ENCODE measurements at regions not wholly inside any gene's neighbourhood (a gene's known extent, or its start where the extent isn't known, plus 50 kb on each side); places are given as distances from the start of the nearest gene placed in this dataset.
"Not testable (repeated sequence)": the region's sequence is repeated elsewhere in the genome, so short reads cannot be mapped to it uniquely, and the experiment has no call there.

DNA sequence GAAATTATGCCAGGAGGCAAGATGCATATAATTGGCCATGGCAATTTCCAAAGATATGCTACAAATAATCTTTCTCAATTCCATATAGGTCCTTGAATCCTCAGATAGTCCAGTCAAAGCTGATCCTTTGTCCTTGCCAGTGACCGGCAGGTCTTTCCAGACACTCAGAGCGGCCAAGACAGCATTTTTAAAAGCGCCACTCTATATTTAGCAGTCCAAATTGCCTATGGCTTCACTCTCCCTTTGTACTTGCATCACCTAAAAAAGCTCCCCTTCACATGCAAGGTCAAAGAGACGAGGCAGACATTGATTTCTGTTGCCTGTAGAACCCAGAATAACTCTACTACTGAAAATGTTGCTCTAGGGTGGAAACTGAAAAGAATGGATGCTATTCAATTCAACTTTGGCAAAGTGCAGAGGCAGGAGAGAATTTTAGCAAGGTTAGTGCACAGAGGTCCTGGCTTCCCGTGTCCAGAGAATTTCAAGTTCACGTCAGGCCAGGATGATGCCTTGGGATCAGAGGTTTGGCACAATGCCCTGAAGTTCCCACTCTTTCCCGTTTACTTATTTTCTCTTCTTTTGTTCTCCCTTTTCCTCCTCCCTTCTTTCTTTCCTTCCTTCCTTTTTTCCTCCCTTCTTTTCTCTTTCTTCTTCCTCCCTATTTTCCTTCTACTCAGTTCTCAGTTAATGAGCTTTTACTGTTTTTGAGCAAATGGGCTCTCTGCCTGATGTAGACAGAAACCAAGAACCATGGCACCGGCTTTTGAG is 108.5 kb downstream of the KCNK1 start:
- no peak for DNase-seq (ENCODE audit: low spot score)

GRCh38 chr1:233723387-233723786 is 109.5 kb downstream of the KCNK1 start:
- no peak for DNase-seq (ENCODE audit: low spot score)

- DNase-seq (ENCODE audit: low spot score) = not testable (repeated sequence)
Observed at GRCh38 chr1:233724131-233724631, 110.3 kb downstream of the KCNK1 start.

GRCh38 chr1:233725423-233725822 is 111.5 kb downstream of the KCNK1 start:
- DNase-seq (ENCODE audit: low spot score) = no peak

GRCh38 chr1:233728721-233729120 is 114.8 kb downstream of the KCNK1 start:
- no peak for DNase-seq (ENCODE audit: low spot score)

GRCh38 chr1:233730380-233730779 is 116.5 kb downstream of the KCNK1 start:
- no peak for DNase-seq (ENCODE audit: low spot score)

- DNase-seq (ENCODE audit: low spot score) = no peak
Observed at GRCh38 chr1:233730809-233731208, 116.9 kb downstream of the KCNK1 start.

DNA sequence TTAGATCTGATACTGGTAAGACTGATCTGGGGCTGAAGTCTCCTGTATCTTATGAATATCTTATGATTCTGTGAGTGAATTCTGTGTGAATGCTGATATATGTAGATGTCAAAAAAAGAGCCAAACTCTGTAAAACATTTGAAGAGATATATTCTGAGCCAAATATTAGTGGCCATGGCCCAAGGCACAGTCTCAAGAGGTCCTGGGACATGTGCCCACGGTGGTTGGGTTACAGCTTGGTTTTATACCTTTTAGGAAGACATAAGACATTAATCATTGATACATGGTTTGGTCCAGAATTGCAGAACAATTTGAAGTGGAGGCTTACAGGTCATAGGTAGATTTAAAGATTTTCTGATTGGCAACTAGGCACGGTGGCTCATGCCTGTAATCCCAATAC is 118.3 kb downstream of the KCNK1 start:
- no peak for DNase-seq (ENCODE audit: low spot score)

GRCh38 chr1:233734456-233734855 is 120.5 kb downstream of the KCNK1 start:
- no peak for DNase-seq (ENCODE audit: low spot score)

GRCh38 chr1:233735331-233735730 is 121.4 kb downstream of the KCNK1 start:
- no peak for DNase-seq (ENCODE audit: low spot score)

DNA sequence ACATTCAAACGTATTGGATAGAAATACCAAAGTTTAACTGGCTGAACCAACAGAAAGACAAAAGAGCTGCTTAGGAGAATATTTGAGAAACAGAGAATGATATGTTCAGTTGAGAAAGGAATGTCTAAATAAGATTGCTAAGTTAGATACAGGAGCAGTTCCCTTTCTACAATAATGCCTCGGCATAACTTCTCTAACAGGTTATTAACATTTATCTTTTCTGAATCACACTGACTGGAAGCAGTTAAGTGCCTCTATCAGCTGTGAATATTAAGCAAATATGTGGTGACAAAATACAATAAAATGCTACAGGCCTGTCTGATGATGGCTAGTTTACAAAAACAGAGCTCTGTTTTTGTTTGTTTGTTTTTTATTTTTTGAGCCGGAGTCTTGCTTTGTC is 121.9 kb downstream of the KCNK1 start:
- DNase-seq (ENCODE audit: low spot score) = no peak

DNA sequence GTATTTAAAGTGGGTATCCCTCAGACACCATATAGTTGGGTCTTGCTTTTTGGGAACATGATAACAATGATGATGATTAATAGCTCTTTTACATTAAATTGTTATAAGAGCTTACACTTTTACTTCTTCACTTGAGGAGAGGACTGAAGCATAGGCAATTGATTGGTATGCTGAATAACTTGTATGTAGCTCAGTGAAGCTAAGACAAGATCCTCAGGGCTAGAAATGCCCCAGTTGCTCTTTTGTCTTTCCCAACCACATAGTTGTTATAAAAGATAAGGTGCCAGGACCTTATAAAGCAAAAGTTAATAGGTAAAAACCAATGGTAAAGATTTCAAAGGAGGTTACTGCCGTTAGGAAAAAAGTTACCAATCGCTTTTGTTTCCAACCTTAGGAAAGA is 123.4 kb downstream of the KCNK1 start:
- DNase-seq (ENCODE audit: low spot score) = no peak

DNA sequence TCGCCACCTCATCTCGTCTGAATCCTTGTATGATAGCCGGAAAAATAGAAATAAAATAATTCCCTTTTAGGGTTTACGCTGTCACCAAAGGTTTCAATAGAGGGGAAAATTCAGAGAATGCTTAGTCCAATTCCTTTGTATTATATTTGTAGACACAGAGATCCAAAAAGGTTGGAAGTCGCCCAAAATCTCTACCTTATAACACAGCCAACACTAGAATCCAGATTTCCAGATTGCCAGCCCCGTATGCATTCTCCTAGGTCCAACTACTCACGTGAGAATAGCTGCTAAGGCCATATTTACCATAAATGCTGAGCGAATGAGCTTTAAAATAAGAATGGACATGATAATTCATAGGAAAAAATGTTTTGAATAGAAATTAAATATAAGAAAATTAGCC is 124.5 kb downstream of the KCNK1 start:
- DNase-seq (ENCODE audit: low spot score) = no peak

DNA sequence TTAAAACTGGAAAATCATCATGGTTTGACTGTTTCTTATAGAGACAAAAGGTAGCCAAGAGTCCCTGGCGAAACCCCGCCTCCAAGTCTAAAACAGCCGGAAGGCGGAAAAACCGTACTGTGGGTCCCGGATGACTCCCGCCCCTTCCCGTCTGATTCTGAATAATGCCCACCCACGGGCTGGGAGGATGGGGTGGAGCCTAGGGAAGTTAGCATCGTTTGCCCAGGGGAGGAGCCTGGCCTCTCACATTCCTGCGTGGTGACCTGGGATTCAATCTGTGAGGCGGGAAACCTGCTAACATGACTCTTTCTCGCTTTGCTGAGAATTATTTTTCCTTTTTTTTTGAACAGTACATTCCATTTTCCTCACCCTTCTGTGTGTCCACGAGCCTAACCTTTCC is 124.9 kb downstream of the KCNK1 start:
- DNase-seq (ENCODE audit: low spot score) = peak; percentile 54

DNA sequence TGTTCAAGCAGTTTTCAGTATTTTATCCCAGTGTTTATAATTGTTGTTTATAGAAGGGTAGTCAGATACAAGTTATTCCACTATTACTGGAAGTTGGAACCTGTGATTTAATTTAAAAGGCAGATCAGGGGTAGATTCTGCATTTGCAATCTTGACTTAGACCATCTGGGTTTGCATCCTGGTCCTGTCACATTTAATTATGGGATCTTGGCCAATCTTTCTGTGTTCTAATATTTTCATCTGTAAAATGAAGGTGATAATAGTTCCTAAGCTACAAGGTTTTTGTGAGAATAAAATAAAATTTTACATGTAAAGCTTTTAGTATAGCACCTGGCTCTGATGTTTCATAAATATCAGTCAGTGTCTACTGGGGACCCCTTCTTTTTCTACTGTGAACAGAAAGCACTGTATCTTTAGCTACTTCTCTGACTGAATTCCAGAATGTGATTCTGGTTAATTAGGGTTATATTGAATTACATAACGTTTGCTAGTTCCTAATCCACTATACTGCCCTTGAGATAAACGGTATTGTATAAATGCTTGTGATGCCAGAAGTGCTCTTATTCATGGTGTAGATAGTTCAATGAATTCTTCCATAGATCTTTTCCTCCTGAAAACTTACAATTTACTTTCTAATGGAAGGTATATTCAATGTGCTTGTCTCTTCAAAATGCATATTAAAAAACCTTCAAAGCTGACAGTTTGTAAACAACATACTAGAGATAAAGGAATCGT is 131.0 kb downstream of the KCNK1 start:
- DNase-seq (ENCODE audit: low spot score) = no peak

DNA sequence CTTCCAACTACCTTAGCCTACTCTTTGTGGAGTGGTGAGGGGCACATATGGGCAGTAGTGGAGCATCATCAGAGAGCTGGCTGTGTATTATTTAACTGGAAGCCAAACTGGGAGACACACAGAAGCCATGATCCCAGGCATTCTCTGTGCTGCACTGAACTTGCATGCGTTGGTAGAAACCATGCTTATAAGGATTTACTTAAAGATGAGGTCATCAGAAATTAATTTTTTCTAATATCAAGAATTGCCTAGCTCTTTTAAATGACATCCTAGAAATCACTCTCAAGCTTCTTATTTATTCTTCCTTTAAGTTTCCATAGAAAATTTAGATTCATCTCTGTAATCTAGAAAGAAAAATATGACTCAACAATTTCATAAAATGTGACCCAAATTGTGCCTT is 136.2 kb downstream of the KCNK1 start:
- DNase-seq (ENCODE audit: low spot score) = no peak

DNA sequence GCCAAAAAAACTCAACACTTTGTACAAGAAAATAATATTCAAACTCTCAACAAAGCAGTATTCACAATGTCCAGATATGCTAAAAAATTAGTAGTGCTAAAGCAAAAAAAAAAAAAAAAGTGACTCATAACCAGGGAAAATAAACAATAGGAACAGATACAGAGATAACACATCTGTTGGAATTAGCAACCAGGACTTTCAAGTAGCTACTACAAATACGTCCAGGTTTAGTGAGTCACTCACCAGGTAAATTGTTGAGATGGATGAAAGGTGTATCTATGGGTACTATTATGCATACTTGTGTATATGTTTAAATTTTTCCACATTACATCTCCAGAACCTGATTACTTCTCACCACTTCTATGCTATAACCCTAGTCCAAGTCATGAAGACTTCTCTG is 144.8 kb upstream of the SLC35F3 start:
- DNase-seq (ENCODE audit: low spot score) = no peak

- DNase-seq (ENCODE audit: low spot score) = not testable (repeated sequence)
Observed at GRCh38 chr1:233764304-233764703, 140.2 kb upstream of the SLC35F3 start.

DNA sequence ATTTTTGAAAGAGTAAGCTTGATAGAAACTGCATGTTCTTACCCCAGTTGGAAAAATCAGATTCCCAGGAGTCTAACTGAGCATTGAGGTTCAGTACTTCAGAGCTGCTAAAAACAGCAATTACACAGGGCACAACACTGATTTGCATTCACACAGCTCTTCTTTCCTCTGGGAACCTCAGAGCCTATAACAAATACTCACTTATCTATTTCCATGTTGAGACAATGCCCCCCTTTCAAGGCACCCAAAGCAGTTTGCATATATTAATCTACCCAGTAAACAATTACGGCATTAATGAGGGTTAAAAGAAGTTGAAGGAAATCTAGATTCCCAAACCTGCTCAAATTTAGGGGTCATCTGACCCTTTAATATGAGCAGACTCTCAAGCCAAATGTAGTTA is 126.9 kb upstream of the SLC35F3 start:
- peak; percentile 56 for DNase-seq (ENCODE audit: low spot score)

DNA sequence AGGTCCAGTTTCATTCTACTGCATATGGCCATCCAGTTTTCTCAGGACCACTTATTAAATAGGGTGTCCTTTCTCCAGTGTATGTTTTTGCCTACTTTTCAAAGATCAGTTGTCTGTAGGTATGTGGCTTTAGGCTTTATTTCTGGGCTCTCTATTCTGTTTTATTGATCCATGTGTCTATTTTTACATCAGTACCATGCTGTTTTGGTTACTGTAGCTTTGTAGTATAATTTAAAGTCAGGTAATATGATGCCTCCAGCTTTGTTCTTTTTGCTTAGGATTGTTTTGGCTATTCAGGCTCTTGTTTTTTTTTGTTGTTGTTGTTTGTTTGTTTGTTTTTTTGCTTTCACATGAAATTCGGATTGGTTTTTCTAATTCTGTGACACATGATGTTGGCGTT is 124.4 kb upstream of the SLC35F3 start:
- no peak for DNase-seq (ENCODE audit: low spot score)

- DNase-seq (ENCODE audit: low spot score) = no peak
Observed at GRCh38 chr1:233782937-233783586, 121.4 kb upstream of the SLC35F3 start.

DNA sequence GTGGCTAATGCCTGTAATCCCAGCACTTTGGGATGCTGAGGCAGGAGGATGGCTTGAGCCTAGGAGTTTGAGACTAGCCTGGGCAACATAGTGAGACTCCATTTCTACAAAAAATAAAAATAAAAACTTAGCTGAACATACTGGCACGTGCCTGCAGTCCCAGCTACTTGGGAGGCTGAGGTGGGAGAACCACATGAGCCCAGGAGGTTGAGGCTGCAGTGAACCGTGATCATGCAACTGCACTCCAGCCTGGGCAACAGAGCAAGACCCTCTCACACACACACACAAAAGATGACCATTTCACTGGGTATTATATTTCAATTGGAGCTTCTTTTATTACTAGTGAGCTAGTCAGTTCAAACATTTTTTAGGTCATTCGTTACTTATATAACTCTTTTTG is 116.9 kb upstream of the SLC35F3 start:
- DNase-seq (ENCODE audit: low spot score) = no peak

DNA sequence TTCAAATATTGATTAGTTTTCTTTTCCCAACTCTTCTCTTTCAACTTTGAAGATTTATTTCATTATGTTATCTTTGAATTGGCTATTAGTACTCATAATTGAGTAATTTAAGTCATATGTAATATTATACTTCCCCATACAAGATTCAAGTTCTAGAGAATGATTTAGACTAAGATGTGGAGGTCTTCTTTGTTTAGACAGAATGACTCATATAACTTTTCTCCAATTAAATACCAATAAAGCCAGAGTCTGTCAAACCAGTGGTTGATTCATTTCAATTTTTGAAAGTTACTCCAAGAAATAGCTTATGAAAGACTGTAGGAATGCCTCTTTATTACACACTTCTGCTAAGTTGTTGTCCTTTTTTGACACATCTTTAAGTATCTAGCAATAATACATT is 115.8 kb upstream of the SLC35F3 start:
- no peak for DNase-seq (ENCODE audit: low spot score)

Measured in COLO829 (cell line).